ENCODE measurements at regions not wholly inside any gene's neighbourhood (a gene's known extent, or its start where the extent isn't known, plus 50 kb on each side); places are given as distances from the start of the nearest gene placed in this dataset.

GRCh38 chr13:99066219-99066618, 88.4 kb upstream of the DOCK9 start:
- peaks cover 7% of the 10 kb centered on the region for H3K4me1 ChIP-seq (ENCODE audit: control insufficient read depth, extremely low read depth, insufficient read depth, low read length)
- H3K36me3 ChIP-seq (ENCODE audit: control insufficient read depth, insufficient read depth, low read length) = no peaks in the 10 kb centered on the region
- H3K4me3 ChIP-seq (replicated peaks in 1 of 4; ENCODE audit: control extremely low read depth in 1 of 4, insufficient read depth in 1 of 4, low read depth in 3 of 4, low read length in 4 of 4) = no peak overlapping the region
- TF ChIP-seq EZH2 (IDR thresholded peaks at IDR 0.05; ENCODE audit: low read length, missing control alignments) (no peak), CTCF (conservative IDR thresholded peaks at IDR 0.05 in 1 of 2, IDR thresholded peaks at IDR 0.05 in 1 of 2; ENCODE audit: low read depth in 1 of 2, low read length in 2 of 2) (no peak)
- H3K79me2 ChIP-seq (ENCODE audit: control insufficient read depth, insufficient read depth, low read length) = no peaks in the 10 kb centered on the region
- H3K27ac ChIP-seq (ENCODE audit: insufficient read depth, low read length) = no peak overlapping the region
- H4K20me1 ChIP-seq (ENCODE audit: control insufficient read depth, extremely low read depth, insufficient read depth, low read length) = no peaks in the 10 kb centered on the region
- H3K4me2 ChIP-seq (ENCODE audit: extremely low read depth, insufficient read depth, low read length) = no peak overlapping the region
- H3K9me3 ChIP-seq (ENCODE audit: control insufficient read depth, insufficient read depth, low read depth, low read length) = no peaks in the 10 kb centered on the region
- no peak for DNase-seq (ENCODE audit: low read depth in 2 of 2)
- H2AFZ ChIP-seq (ENCODE audit: low read length) = no peak overlapping the region
- H3K9ac ChIP-seq (ENCODE audit: insufficient read depth, low read length) = no peak overlapping the region
- H3K27me3 ChIP-seq (ENCODE audit: control insufficient read depth, insufficient read depth, low read length) = no peaks in the 10 kb centered on the region

- H3K4me1 ChIP-seq (ENCODE audit: control insufficient read depth, extremely low read depth, insufficient read depth, low read length) = peaks cover 7% of the 10 kb centered on the region
- no peak overlapping the region for H2AFZ ChIP-seq (ENCODE audit: low read length)
- H4K20me1 ChIP-seq (ENCODE audit: control insufficient read depth, extremely low read depth, insufficient read depth, low read length) = no peaks in the 10 kb centered on the region
- no peaks in the 10 kb centered on the region for H3K27me3 ChIP-seq (ENCODE audit: control insufficient read depth, insufficient read depth, low read length)
- DNase-seq (ENCODE audit: low read depth in 2 of 2) = peak; percentile 36 to 94
- no peak overlapping the region for H3K9ac ChIP-seq (ENCODE audit: insufficient read depth, low read length)
- H3K4me2 ChIP-seq (ENCODE audit: extremely low read depth, insufficient read depth, low read length) = no peak overlapping the region
- H3K79me2 ChIP-seq (ENCODE audit: control insufficient read depth, insufficient read depth, low read length) = no peaks in the 10 kb centered on the region
- TF ChIP-seq CTCF (conservative IDR thresholded peaks at IDR 0.05 in 1 of 2, IDR thresholded peaks at IDR 0.05 in 1 of 2; ENCODE audit: low read depth in 1 of 2, low read length in 2 of 2) (no peak), EZH2 (IDR thresholded peaks at IDR 0.05; ENCODE audit: low read length, missing control alignments) (no peak)
- H3K4me3 ChIP-seq (replicated peaks in 1 of 4; ENCODE audit: control extremely low read depth in 1 of 4, insufficient read depth in 1 of 4, low read depth in 3 of 4, low read length in 4 of 4) = no peak overlapping the region
- H3K9me3 ChIP-seq (ENCODE audit: control insufficient read depth, insufficient read depth, low read depth, low read length) = no peaks in the 10 kb centered on the region
- no peaks in the 10 kb centered on the region for H3K36me3 ChIP-seq (ENCODE audit: control insufficient read depth, insufficient read depth, low read length)
- H3K27ac ChIP-seq (ENCODE audit: insufficient read depth, low read length) = peak overlapping the region; percentile 52
Observed at GRCh38 chr13:99067159-99067985, 89.5 kb upstream of the DOCK9 start.

DNA sequence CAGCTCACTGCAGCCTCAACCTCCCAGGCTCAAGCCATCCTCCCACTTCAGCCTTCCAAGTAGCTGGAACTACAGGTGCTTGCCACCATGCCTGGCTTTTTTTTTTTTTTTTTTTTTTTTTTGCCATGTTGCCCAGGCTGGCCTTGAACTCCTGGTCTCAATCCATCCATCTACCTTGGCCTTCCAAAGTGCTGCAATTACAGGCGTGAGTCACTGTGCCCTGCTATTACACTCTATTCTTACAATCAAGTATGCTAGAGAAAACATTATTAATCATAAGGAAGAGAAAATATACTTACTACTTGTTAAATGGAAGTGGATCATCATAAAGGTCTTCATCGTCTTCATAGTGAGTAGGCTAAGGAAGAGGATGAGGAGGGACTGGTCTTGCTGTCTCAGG, 93.3 kb upstream of the DOCK9 start:
- Histone ChIP-seq H3K36me3 (ENCODE audit: control insufficient read depth, insufficient read depth, low read length) (no peaks in the 10 kb centered on the region), H3K4me2 (ENCODE audit: extremely low read depth, insufficient read depth, low read length) (no peak overlapping the region), H3K27ac (ENCODE audit: insufficient read depth, low read length) (no peak overlapping the region), H3K4me1 (ENCODE audit: control insufficient read depth, extremely low read depth, insufficient read depth, low read length) (peaks cover 7% of the 10 kb centered on the region), H3K9me3 (ENCODE audit: control insufficient read depth, insufficient read depth, low read depth, low read length) (no peaks in the 10 kb centered on the region), H4K20me1 (ENCODE audit: control insufficient read depth, extremely low read depth, insufficient read depth, low read length) (no peaks in the 10 kb centered on the region), H3K79me2 (ENCODE audit: control insufficient read depth, insufficient read depth, low read length) (no peaks in the 10 kb centered on the region), H3K4me3 (replicated peaks in 1 of 4; ENCODE audit: control extremely low read depth in 1 of 4, insufficient read depth in 1 of 4, low read depth in 3 of 4, low read length in 4 of 4) (no peak overlapping the region), H3K27me3 (ENCODE audit: control insufficient read depth, insufficient read depth, low read length) (no peaks in the 10 kb centered on the region), H2AFZ (ENCODE audit: low read length) (no peak overlapping the region), H3K9ac (ENCODE audit: insufficient read depth, low read length) (no peak overlapping the region)
- no peak for TF ChIP-seq EZH2 (IDR thresholded peaks at IDR 0.05; ENCODE audit: low read length, missing control alignments)
- TF ChIP-seq CTCF (conservative IDR thresholded peaks at IDR 0.05 in 1 of 2, IDR thresholded peaks at IDR 0.05 in 1 of 2; ENCODE audit: low read depth in 1 of 2, low read length in 2 of 2) = no peak
- DNase-seq (ENCODE audit: low read depth in 2 of 2) = no peak

All from fibroblast of lung (primary cell).